Endodermal cell (in vitro differentiated cells): ENCODE measurements at regions not wholly inside any gene's neighbourhood (a gene's known extent, or its start where the extent isn't known, plus 50 kb on each side); places are given as distances from the start of the nearest gene placed in this dataset.

ENCODE experiments used
- DNase-seq: peaks from one replicate; pipeline ENCODE4 v3.0.0-alpha.2; 2017
- H3K27ac ChIP-seq: 2 replicates; pipeline ENCODE4 v1.5.1; 2013; ENCODE audit warnings: mild to moderate bottlenecking, low read depth, low read length, moderate library complexity
- H3K27me3 ChIP-seq: 2 replicates; pipeline ENCODE4 v1.6.1; 2013; ENCODE audit warnings: mild to moderate bottlenecking, low read length, moderate library complexity; ENCODE audit not compliant: insufficient read depth, control insufficient read depth, poor library complexity, severe bottlenecking
- H3K36me3 ChIP-seq: 2 replicates; pipeline ENCODE4 v1.7.0; 2013; ENCODE audit warnings: mild to moderate bottlenecking, low read length, moderate library complexity; ENCODE audit not compliant: control insufficient read depth, insufficient read depth
- H3K4me1 ChIP-seq: one replicate; pipeline ENCODE4 v1.7.0; 2013; ENCODE audit warnings: low read length; ENCODE audit not compliant: control insufficient read depth, insufficient read depth
- H3K4me3 ChIP-seq: 2 replicates; pipeline ENCODE4 v1.5.1; 2013; ENCODE audit warnings: mild to moderate bottlenecking, low read length, moderate library complexity
- H3K9ac ChIP-seq: 2 replicates; pipeline ENCODE4 v1.6.1; 2013; ENCODE audit warnings: mild to moderate bottlenecking, low read length, moderate library complexity; ENCODE audit not compliant: poor library complexity, severe bottlenecking; ENCODE audit errors: extremely low read depth
- H3K9me3 ChIP-seq: 2 replicates; pipeline ENCODE4 v1.6.1; 2013; ENCODE audit warnings: mild to moderate bottlenecking, low read length, moderate library complexity; ENCODE audit not compliant: control insufficient read depth
- H3K27ac Mint-ChIP-seq: 2 replicates; pipeline ENCODE4 v1.8.0; 2020; ENCODE audit warnings: mixed read lengths
- H3K27me3 Mint-ChIP-seq: 2 replicates; pipeline ENCODE4 v1.8.0; 2021; ENCODE audit warnings: mild to moderate bottlenecking, mixed read lengths; ENCODE audit not compliant: insufficient read depth
- H3K36me3 Mint-ChIP-seq: 2 replicates; pipeline ENCODE4 v1.8.0; 2020; ENCODE audit warnings: low read depth, mixed read lengths
- H3K4me1 Mint-ChIP-seq: 2 replicates; pipeline ENCODE4 v1.8.0; 2020; ENCODE audit warnings: mixed read lengths
- H3K4me3 Mint-ChIP-seq: 2 replicates; pipeline ENCODE4 v1.8.0; 2020; ENCODE audit warnings: mild to moderate bottlenecking, moderate library complexity, mixed read lengths
- H3K9me3 Mint-ChIP-seq: 2 replicates; pipeline ENCODE4 v1.8.0; 2020; ENCODE audit warnings: mild to moderate bottlenecking, mixed read lengths
- WGBS, 2 experiments: methylation state at CpG; one replicate each; pipeline versions ENCODE4 v1.1.5 to v1.1.7; 2013; ENCODE audit warnings: missing lambda C conversion rate in 2 of 2, mixed read lengths in 1 of 2; ENCODE audit not compliant: insufficient coverage in 1 of 2, insufficient read length in 1 of 2; 5-methylcytosine and 5-hydroxymethylcytosine counted together
- TF ChIP-seq, protein P1 (sequence below): fragments of 200-600 bp; sonication (generic); conservative IDR thresholded peaks from 2 replicates; pipeline ENCODE4 v1.5.0; 2021; ENCODE audit warnings: antibody characterized with exemption, mild to moderate bottlenecking

DNA sequence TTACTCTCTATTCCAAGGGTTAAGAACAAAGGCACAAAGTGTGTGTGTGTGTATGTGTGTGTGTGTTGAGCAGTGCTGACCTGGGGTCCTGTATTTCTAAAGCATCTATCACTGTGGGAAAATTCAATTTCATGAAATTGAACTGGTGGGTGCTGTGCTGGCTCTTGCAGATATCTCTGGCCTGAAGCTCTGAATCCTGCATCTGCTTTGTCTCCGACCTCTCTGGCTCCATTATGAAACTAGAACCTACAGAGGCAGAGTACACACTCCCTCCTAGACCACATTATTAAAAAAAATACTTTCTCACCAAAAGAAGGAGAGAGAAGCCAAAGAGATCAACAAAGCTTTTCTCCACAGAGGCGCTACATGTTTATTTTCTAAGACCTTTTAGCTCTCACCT, 88.4 kb upstream of the PDE4B start:
- Histone ChIP-seq H3K9ac (no peak overlapping the region), H3K9me3 (no peaks in the 10 kb centered on the region), H3K4me3 (no peak overlapping the region), H3K4me1 (no peaks in the 10 kb centered on the region), H3K36me3 (no peaks in the 10 kb centered on the region), H3K27me3 (no peaks in the 10 kb centered on the region), H3K27ac (no peak overlapping the region)
- TF ChIP-seq, protein P1, sequence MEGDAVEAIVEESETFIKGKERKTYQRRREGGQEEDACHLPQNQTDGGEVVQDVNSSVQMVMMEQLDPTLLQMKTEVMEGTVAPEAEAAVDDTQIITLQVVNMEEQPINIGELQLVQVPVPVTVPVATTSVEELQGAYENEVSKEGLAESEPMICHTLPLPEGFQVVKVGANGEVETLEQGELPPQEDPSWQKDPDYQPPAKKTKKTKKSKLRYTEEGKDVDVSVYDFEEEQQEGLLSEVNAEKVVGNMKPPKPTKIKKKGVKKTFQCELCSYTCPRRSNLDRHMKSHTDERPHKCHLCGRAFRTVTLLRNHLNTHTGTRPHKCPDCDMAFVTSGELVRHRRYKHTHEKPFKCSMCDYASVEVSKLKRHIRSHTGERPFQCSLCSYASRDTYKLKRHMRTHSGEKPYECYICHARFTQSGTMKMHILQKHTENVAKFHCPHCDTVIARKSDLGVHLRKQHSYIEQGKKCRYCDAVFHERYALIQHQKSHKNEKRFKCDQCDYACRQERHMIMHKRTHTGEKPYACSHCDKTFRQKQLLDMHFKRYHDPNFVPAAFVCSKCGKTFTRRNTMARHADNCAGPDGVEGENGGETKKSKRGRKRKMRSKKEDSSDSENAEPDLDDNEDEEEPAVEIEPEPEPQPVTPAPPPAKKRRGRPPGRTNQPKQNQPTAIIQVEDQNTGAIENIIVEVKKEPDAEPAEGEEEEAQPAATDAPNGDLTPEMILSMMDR: no peak
- Mint-ChIP-seq H3K4me3 (no peak overlapping the region), H3K27me3 (peaks cover 2% of the 10 kb centered on the region), H3K36me3 (no peaks in the 10 kb centered on the region), H3K4me1 (peaks cover 11% of the 10 kb centered on the region), H3K27ac (no peak overlapping the region), H3K9me3 (no peaks in the 10 kb centered on the region)
- WGBS, 2 experiments: 79 to 100% methylated on average over 1 of the region's 2 CpGs
- DNase-seq: no peak

DNA sequence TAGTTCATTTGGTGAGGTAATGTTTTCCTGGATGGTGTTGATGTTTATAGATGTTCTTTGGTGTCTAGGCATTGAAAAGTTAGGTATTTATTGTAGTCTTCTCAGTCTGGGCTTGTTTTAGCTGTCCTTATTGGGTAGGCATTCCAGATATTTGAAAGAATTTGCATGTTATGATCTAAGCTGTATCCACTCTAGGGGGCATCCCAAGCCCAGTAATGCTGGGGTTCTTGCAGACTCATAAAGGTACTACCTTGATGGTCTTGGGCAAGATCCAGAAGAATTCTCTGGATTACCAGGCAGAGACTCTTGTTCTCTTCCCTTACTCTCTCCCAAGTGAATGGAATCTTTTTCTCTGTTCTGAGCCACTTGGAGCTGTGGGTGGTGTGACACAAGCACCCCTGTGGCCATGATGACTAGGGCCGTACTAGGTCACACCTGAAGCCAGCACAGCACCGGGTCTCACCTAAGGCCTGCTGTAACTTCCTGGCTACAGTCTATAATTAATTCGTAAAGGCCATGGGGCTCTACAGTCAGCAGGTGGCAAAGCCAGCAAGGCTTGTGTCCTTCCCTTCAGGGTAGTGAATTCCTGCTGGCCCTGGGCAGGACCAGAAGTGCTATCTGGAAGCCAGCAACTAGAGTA, 74.8 kb upstream of the PDE4B start:
- no peak overlapping the region for H3K4me3 Mint-ChIP-seq
- H3K4me1 ChIP-seq: no peaks in the 10 kb centered on the region

DNA sequence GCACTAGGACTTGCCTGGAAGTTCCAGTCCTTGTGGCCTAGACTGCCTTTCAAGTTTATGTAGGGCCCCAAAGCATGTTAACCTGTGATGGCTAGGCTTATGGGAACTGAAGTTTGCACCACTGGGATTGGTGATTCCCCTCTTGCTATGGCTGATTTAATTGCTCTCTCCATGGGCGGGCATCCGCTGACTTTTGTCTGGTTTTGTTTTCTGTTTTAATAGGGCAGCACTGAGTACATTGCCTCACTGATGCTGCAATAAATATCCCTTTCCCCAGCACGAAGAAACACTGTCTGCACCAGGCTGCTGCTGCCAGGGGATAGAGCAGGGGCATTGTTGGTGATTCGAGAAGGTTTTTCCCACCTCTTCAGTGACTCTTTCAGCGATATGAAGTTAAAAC, 73.3 kb upstream of the PDE4B start:
- Histone ChIP-seq H3K27ac (no peak overlapping the region), H3K27me3 (no peaks in the 10 kb centered on the region), H3K9ac (no peak overlapping the region), H3K4me3 (no peak overlapping the region), H3K9me3 (no peaks in the 10 kb centered on the region), H3K4me1 (no peaks in the 10 kb centered on the region), H3K36me3 (no peaks in the 10 kb centered on the region)
- no peaks in the 10 kb centered on the region for H3K4me1 Mint-ChIP-seq
- WGBS, 2 experiments: 91 to 97% methylated on average over 2 to 5 of the region's 5 CpGs
- H3K36me3 Mint-ChIP-seq: no peaks in the 10 kb centered on the region
- no peak overlapping the region for H3K4me3 Mint-ChIP-seq
- DNase-seq: no peak
- TF ChIP-seq, protein P1: no peak
- H3K27ac Mint-ChIP-seq: no peak overlapping the region
- no peaks in the 10 kb centered on the region for H3K9me3 Mint-ChIP-seq
- H3K27me3 Mint-ChIP-seq: no peaks in the 10 kb centered on the region

More for the DNA sequence above, 74.8 kb upstream of the PDE4B start:
- TF ChIP-seq, protein P1: peak; percentile 57
- 86 to 94% methylated on average over 2 to 3 of the region's 3 CpGs for WGBS, 2 experiments
- H3K27ac Mint-ChIP-seq: no peak overlapping the region
- H3K4me1 Mint-ChIP-seq: no peaks in the 10 kb centered on the region
- H3K9me3 ChIP-seq: no peaks in the 10 kb centered on the region
- DNase-seq: no peak
- H3K27me3 Mint-ChIP-seq: peaks cover 3% of the 10 kb centered on the region
- no peaks in the 10 kb centered on the region for H3K36me3 ChIP-seq
- no peak overlapping the region for H3K4me3 ChIP-seq
- H3K27me3 ChIP-seq: no peaks in the 10 kb centered on the region
- H3K9ac ChIP-seq: no peak overlapping the region
- H3K36me3 Mint-ChIP-seq: no peaks in the 10 kb centered on the region
- no peaks in the 10 kb centered on the region for H3K9me3 Mint-ChIP-seq
- no peak overlapping the region for H3K27ac ChIP-seq
